HFFc6 (cell line): ENCODE measurements at regions not wholly inside any gene's neighbourhood (a gene's known extent, or its start where the extent isn't known, plus 50 kb on each side); places are given as distances from the start of the nearest gene placed in this dataset.

ENCODE experiments used
- DNase-seq: peaks from one replicate; pipeline ENCODE4 v3.0.0-alpha.2; 2018
- H3K27ac Mint-ChIP-seq: 2 replicates; pipeline ENCODE4 v1.8.0; 2020; ENCODE audit warnings: mild to moderate bottlenecking, mixed read lengths
- H3K27me3 Mint-ChIP-seq: 2 replicates; pipeline ENCODE4 v1.8.0; 2021; ENCODE audit warnings: mild to moderate bottlenecking, moderate library complexity, mixed read lengths; ENCODE audit not compliant: insufficient read depth
- H3K36me3 Mint-ChIP-seq: 2 replicates; pipeline ENCODE4 v1.8.0; 2021; ENCODE audit warnings: low read depth, mixed read lengths
- H3K4me1 Mint-ChIP-seq: 2 replicates; pipeline ENCODE4 v1.8.0; 2020; ENCODE audit warnings: low read depth, mixed read lengths
- H3K4me3 Mint-ChIP-seq: 2 replicates; pipeline ENCODE4 v1.8.0; 2020; ENCODE audit warnings: mild to moderate bottlenecking, moderate library complexity, mixed read lengths
- H3K9me3 Mint-ChIP-seq: 2 replicates; pipeline ENCODE4 v1.8.0; 2020; ENCODE audit warnings: mild to moderate bottlenecking, mixed read lengths
- TF ChIP-seq, protein P1 (sequence below): fragments of 200-600 bp; sonication (generic); IDR thresholded peaks from 2 replicates; pipeline ENCODE4 v1.5.0; 2021; ENCODE audit warnings: antibody characterized with exemption, mild to moderate bottlenecking

DNA sequence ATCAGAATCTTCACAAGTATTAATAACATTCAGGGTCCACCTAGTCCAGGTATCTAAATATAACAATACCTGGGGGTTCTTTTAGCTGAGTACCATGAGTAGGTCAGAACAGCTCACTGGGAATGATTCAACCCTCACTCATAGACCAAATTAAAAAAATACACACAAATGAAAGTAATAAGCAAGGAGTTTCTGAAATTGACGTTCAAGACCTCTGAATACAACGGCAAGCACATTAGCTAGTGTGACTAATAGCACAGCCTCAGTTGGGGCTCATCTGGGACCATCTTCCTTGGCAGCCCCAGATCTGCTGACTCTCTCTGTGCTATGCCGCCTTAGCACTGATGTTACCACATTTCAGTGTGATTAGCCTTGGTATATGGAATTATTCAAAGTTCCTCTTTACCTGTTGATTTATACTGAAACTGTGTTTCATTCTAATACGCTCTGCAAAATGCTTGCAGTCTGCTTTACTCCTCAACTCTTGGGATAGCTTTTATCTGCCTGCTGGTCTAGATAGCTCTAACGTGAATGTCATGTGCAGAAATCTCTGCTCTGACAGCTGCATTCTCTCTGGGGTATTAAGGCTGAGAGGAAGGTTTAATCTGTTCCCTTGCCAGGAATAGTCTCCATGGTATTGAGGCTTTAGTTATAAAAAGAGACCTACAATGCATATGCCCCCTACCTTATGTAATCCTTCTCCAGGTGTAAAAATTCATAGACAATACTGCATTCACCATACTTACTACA, 153.3 kb downstream of the METTL4 start:
- DNase-seq = peak; percentile 53
- Mint-ChIP-seq H3K4me3 (peak overlapping the region; percentile 69), H3K27me3 (no peaks in the 10 kb centered on the region; the same call in 1 of the 2 replicates), H3K27ac (peak overlapping the region; percentile 6; the same call in 1 of the 2 replicates), H3K9me3 (no peaks in the 10 kb centered on the region), H3K36me3 (no peaks in the 10 kb centered on the region), H3K4me1 (peaks cover 48% of the 10 kb centered on the region)
- TF ChIP-seq, protein P1, sequence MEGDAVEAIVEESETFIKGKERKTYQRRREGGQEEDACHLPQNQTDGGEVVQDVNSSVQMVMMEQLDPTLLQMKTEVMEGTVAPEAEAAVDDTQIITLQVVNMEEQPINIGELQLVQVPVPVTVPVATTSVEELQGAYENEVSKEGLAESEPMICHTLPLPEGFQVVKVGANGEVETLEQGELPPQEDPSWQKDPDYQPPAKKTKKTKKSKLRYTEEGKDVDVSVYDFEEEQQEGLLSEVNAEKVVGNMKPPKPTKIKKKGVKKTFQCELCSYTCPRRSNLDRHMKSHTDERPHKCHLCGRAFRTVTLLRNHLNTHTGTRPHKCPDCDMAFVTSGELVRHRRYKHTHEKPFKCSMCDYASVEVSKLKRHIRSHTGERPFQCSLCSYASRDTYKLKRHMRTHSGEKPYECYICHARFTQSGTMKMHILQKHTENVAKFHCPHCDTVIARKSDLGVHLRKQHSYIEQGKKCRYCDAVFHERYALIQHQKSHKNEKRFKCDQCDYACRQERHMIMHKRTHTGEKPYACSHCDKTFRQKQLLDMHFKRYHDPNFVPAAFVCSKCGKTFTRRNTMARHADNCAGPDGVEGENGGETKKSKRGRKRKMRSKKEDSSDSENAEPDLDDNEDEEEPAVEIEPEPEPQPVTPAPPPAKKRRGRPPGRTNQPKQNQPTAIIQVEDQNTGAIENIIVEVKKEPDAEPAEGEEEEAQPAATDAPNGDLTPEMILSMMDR = no peak

DNA sequence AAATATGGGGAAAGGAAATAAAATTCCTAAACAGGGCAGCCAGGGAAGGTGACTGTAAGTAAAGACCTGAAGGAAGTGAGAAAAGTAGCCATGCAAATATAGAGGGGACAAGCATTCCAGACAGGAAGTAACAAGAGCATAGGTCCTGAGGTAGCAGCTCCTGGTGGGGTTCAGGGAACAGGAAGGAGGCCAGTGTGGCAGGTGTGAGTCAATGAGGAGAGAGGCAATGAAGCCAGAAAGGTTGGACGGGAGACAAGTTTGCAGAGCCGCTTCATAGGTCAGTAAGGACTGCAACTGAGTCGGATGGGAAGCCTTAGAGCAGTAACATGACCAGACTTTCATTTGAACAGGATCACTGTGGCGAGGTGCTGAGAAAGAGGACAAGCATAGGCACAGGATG, 150.9 kb downstream of the METTL4 start:
- no peak for DNase-seq
- no peak overlapping the region for H3K4me3 Mint-ChIP-seq
- TF ChIP-seq, protein P1 = no peak

DNA sequence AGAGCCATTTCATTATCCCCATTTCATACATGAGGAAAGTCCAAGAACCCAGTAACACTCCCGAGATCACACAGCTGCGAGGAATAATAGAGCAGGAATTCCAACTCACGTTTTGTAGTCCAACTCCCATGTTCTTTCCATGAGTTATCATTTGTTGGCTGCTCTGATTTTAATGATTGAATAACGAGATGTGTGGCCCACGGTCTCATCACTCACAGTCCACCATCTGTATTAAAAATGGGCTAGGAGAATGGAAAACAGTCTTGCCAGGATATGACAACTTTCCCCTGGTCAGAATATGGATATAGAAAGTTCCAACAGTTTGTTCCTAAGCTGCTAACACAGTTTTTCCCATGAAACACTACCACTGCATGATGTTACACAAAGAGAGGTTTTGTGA, 147.5 kb downstream of the METTL4 start:
- no peaks in the 10 kb centered on the region for H3K9me3 Mint-ChIP-seq

More for the DNA sequence above, 150.9 kb downstream of the METTL4 start:
- no peaks in the 10 kb centered on the region for H3K9me3 Mint-ChIP-seq
- H3K27me3 Mint-ChIP-seq = no peaks in the 10 kb centered on the region; the same call in 1 of the 2 replicates
- no peak overlapping the region for H3K27ac Mint-ChIP-seq
- H3K4me1 Mint-ChIP-seq = peaks cover 64% of the 10 kb centered on the region
- no peaks in the 10 kb centered on the region for H3K36me3 Mint-ChIP-seq

DNA sequence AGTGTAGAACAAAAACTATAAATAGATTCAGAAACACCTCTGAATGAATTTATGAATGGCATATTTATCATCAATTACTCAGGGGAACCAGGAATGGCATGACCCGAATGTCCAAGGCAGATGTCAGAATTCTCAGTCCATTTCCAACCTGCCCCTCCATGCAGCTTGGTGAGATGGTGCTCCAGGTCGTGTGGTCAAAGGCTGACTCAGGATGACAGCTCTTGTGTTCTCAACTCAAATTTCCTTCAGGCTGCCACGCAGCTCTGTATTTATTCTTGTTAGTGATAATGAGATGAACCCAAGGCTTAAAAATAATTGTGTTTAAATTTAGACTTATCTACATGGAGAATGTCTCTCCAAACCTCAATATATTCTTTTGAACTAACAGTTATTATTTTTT, 146.9 kb downstream of the METTL4 start:
- DNase-seq = no peak
- Mint-ChIP-seq H3K36me3 (no peaks in the 10 kb centered on the region), H3K4me3 (no peak overlapping the region), H3K27ac (no peak overlapping the region), H3K4me1 (peaks cover 45% of the 10 kb centered on the region), H3K27me3 (no peaks in the 10 kb centered on the region; the same call in 1 of the 2 replicates), H3K9me3 (no peaks in the 10 kb centered on the region)
- TF ChIP-seq, protein P1 = no peak

More for the DNA sequence above, 147.5 kb downstream of the METTL4 start:
- no peaks in the 10 kb centered on the region; the same call in 1 of the 2 replicates for H3K27me3 Mint-ChIP-seq
- DNase-seq = no peak
- no peak overlapping the region for H3K27ac Mint-ChIP-seq
- no peaks in the 10 kb centered on the region for H3K36me3 Mint-ChIP-seq
- peaks cover 52% of the 10 kb centered on the region for H3K4me1 Mint-ChIP-seq
- H3K4me3 Mint-ChIP-seq = no peak overlapping the region
- TF ChIP-seq, protein P1 = no peak

DNA sequence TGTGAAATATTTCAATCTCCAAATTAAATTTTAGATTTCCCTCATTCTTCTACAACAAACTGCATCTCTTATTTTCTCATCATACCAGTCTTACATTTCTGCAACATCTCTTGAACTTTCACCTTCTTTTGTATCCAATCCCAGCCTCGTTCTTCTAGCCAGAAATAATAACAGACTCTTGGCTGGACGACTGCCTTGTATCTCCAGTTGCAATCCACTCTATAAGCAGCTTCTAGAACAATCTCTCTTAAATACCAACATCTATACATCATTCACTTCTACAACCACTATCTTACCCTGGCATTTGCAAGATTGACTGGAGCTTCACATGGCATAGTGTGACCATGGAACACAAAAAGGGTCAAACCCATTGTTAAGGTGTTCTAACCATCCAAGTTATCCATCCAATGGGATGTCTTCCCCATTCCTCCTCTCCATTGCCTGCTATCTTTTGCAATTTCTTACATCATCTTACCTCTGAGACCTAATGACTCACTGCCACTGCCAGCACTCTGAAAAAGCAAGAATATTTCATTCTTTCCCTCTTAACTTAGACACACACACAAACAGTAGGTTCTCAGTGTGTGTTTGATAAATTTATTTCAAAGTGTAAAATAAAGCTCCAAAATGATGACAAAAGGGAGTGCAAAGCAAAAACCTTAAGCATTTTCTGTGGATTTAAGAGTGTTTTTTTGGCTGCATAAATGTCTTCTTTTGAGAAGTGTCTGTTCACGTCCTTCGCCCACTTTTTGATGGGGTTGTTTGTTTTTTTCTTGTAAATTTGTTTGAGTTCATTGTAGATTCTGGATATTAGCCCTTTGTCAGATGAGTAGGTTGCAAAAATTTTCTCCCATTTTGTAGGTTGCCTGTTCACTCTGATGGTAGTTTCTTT, 145.6 kb downstream of the METTL4 start:
- Mint-ChIP-seq H3K4me1 (peaks cover 33% of the 10 kb centered on the region), H3K27ac (no peak overlapping the region), H3K27me3 (no peaks in the 10 kb centered on the region; the same call in 1 of the 2 replicates), H3K36me3 (peaks cover 6% of the 10 kb centered on the region), H3K4me3 (no peak overlapping the region), H3K9me3 (peaks cover 9% of the 10 kb centered on the region)
- DNase-seq = peak; percentile 16
- TF ChIP-seq, protein P1 = no peak
